Right lobe of liver (tissue), 6 donors: ENCODE measurements at regions not wholly inside any gene's neighbourhood (a gene's known extent, or its start where the extent isn't known, plus 50 kb on each side); places are given as distances from the start of the nearest gene placed in this dataset.

Experiments
- ATAC-seq, 4 donors: fragments of 200-7000 bp; cut with Tn5 transposase; one replicate each; pipeline ENCODE4 v1.9.1; 2020; ENCODE audit warnings: mild to moderate bottlenecking in 4 of 4, moderate library complexity in 4 of 4
- DNase-seq, 3 donors: peaks; one replicate each; pipeline ENCODE4 v3.0.0-alpha.2; 2020
- H3K27ac ChIP-seq, 3 donors: fragments of 200-600 bp; one replicate each; pipeline ENCODE4 v1.8.0; 2022
- H3K27me3 ChIP-seq, 2 donors: fragments of 200-600 bp; one replicate each; pipeline ENCODE4 v1.8.0; 2022
- H3K36me3 ChIP-seq, 4 donors: fragments of 200-600 bp; sonication (generic) in 1 of 4; one replicate each; pipeline versions ENCODE4 v1.5.1 to v1.8.0; 2017 to 2022; ENCODE audit warnings: control low read depth in 1 of 4
- H3K4me1 ChIP-seq, 4 donors: fragments of 200-600 bp; sonication (generic) in 1 of 4; one replicate each; pipeline versions ENCODE4 v1.5.1 to v1.8.0; 2017 to 2022; ENCODE audit warnings: control low read depth in 1 of 4
- H3K4me3 ChIP-seq, 3 donors: fragments of 200-600 bp; one replicate each; pipeline ENCODE4 v1.8.0; 2022
- H3K9me3 ChIP-seq, 4 donors: fragments of 200-600 bp; sonication (generic) in 1 of 4; one replicate each; pipeline versions ENCODE4 v1.5.1 to v1.8.0; 2017 to 2022; ENCODE audit warnings: control low read depth in 1 of 4
- CTCF ChIP-seq, 4 donors: fragments of 200-600 bp in 3 of 4; fragments of 450-650 bp in 1 of 4; IDR thresholded peaks; one replicate each; pipeline versions ENCODE4 v1.5.1 to v1.8.0; 2016 to 2022; ENCODE audit warnings: antibody characterized with exemption in 4 of 4, mild to moderate bottlenecking in 2 of 4
- POLR2A ChIP-seq: fragments of 450-650 bp; IDR thresholded peaks from one replicate; pipeline ENCODE4 v1.6.1; 2017; ENCODE audit warnings: antibody characterized with exemption, mild to moderate bottlenecking
- WGBS: methylation state at CpG from one replicate; pipeline ENCODE4 v1.1.6; 2018; ENCODE audit warnings: low coverage, low lambda C conversion rate; ENCODE audit not compliant: insufficient coverage; ENCODE audit errors: missing lambda C conversion rate; 5-methylcytosine and 5-hydroxymethylcytosine counted together
- intact Hi-C, 2 donors: fragments of 100-400 bp; cut with DNase I; formaldehyde crosslinking; loops; one replicate each; pipeline versions ENCODE4 v1.11.2 to v1.14.1; 2022
- donor health status: DM: no; HTN: yes; CAD: no.
- donor health status: DM: no; HTN: no; CAD: no.
- donor health status: DM: no; HTN: no; CAD: no.
- donor health status: DM: no; HTN: yes; CAD: no.
- donor health status: DM: no; HTN: yes; CAD: no.

GRCh38 chr1:242854466-242854865 is 330.0 kb upstream of the PLD5 start:
- DNase-seq (no peak), ATAC-seq (no peak)
- H3K9me3 ChIP-seq: no peaks in the 10 kb centered on the region
- 73% methylated on average over 2 of the region's 3 CpGs for WGBS
- no peak overlapping the region for H3K27ac ChIP-seq
- no peaks in the 10 kb centered on the region for H3K27me3 ChIP-seq
- TF ChIP-seq POLR2A: no peak
- TF ChIP-seq CTCF (IDR thresholded peaks at IDR 0.05): no peak
- no peaks in the 10 kb centered on the region for H3K36me3 ChIP-seq
- no peak overlapping the region for H3K4me3 ChIP-seq
- H3K4me1 ChIP-seq: no peaks in the 10 kb centered on the region
- intact Hi-C loops: no loop called here

- no peaks in the 10 kb centered on the region for H3K9me3 ChIP-seq
- intact Hi-C loops: no loop called here
- no peak for ATAC-seq
- DNase-seq: no peak
- no peaks in the 10 kb centered on the region for H3K36me3 ChIP-seq
- H3K4me1 ChIP-seq: no peaks in the 10 kb centered on the region
- 32% methylated on average over 3 of the region's 3 CpGs for WGBS
- TF ChIP-seq CTCF (IDR thresholded peaks at IDR 0.05): no peak
- no peak for TF ChIP-seq POLR2A
- no peaks in the 10 kb centered on the region for H3K27me3 ChIP-seq
- no peak overlapping the region for H3K27ac ChIP-seq
- H3K4me3 ChIP-seq: no peak overlapping the region
Measured at GRCh38 chr1:242847390-242847993, 323.0 kb upstream of the PLD5 start.

GRCh38 chr1:242842094-242842493 is 317.6 kb upstream of the PLD5 start:
- no peak overlapping the region for H3K27ac ChIP-seq
- ATAC-seq: no peak
- no peaks in the 10 kb centered on the region for H3K4me1 ChIP-seq
- H3K9me3 ChIP-seq: no peaks in the 10 kb centered on the region
- intact Hi-C loops: no loop called here
- H3K4me3 ChIP-seq: no peak overlapping the region
- 0% methylated on average over 1 of the region's 1 CpG for WGBS
- no peaks in the 10 kb centered on the region for H3K36me3 ChIP-seq
- DNase-seq: no peak
- TF ChIP-seq POLR2A (no peak), CTCF (IDR thresholded peaks at IDR 0.05) (peak in 3 of 4 donors; percentile 8 to 26 (median 23))
- H3K27me3 ChIP-seq: no peaks in the 10 kb centered on the region

GRCh38 chr1:242839101-242839500 is 314.6 kb upstream of the PLD5 start:
- Histone ChIP-seq H3K4me1 (no peaks in the 10 kb centered on the region), H3K4me3 (no peak overlapping the region), H3K9me3 (no peaks in the 10 kb centered on the region), H3K27me3 (no peaks in the 10 kb centered on the region), H3K27ac (no peak overlapping the region), H3K36me3 (no peaks in the 10 kb centered on the region)
- intact Hi-C loops: no loop called here
- no peak for DNase-seq
- no peak for ATAC-seq
- WGBS: 79% methylated on average over 6 of the region's 12 CpGs
- no peak for TF ChIP-seq POLR2A
- no peak for TF ChIP-seq CTCF (IDR thresholded peaks at IDR 0.05)

GRCh38 chr1:242836423-242836822 is 311.9 kb upstream of the PLD5 start:
- WGBS: 41% methylated on average over 4 of the region's 4 CpGs
- ATAC-seq (no peak), DNase-seq (no peak)

More at GRCh38 chr1:242836423-242836822, 311.9 kb upstream of the PLD5 start:
- no peak for TF ChIP-seq CTCF (IDR thresholded peaks at IDR 0.05)
- no peak for TF ChIP-seq POLR2A
- no peaks in the 10 kb centered on the region for H3K36me3 ChIP-seq
- no peaks in the 10 kb centered on the region for H3K4me1 ChIP-seq
- no peak overlapping the region for H3K27ac ChIP-seq
- intact Hi-C loops: no loop called here
- no peak overlapping the region for H3K4me3 ChIP-seq
- H3K27me3 ChIP-seq: no peaks in the 10 kb centered on the region
- H3K9me3 ChIP-seq: peaks cover 0 to 4% (median 0%) of the 10 kb centered on the region in 4 donors
